ENCODE measurements at regions not wholly inside any gene's neighbourhood (a gene's known extent, or its start where the extent isn't known, plus 50 kb on each side); places are given as distances from the start of the nearest gene placed in this dataset.
"Not testable (repeated sequence)": the region's sequence is repeated elsewhere in the genome, so short reads cannot be mapped to it uniquely, and the experiment has no call there.

DNA sequence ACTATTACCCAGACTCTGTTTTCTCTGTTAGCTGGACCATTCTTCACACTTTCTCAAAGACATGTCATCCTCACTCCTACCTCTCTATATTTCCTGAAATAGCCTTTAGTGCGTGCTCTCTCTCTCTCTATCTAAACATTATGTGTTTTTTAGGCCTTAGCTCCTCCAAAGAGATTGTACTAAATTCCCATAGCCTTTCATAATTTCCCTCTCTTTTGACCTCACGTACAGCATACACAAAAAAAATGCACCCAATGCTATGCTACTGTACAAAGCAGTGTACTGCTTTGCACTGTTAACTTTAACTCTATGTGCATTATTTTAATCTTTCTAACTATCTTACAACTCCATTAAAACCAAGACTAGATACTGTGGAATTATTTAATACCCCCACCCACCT, 288.4 kb downstream of the DAD1 start:
- no peak for DNase-seq (ENCODE audit: low spot score)

DNA sequence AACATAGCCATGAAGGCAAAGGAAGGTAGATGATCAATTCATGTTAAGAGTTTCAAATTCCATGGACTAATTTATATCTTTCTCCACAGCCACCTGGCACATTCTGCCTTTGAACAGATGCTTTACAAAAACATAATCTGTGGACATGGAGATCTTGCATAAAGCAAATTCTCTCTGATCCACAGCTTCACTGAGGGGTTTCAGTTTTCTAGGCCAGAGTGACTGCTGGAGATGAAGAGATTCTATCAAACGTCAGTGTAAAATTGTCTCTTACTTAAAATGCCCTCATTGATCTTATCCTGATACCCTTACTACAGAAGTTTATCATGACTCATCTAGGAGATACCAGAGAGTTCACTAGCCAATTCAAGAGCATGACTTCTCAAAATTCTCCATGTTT, 291.6 kb downstream of the DAD1 start:
- no peak for DNase-seq (ENCODE audit: low spot score)

DNA sequence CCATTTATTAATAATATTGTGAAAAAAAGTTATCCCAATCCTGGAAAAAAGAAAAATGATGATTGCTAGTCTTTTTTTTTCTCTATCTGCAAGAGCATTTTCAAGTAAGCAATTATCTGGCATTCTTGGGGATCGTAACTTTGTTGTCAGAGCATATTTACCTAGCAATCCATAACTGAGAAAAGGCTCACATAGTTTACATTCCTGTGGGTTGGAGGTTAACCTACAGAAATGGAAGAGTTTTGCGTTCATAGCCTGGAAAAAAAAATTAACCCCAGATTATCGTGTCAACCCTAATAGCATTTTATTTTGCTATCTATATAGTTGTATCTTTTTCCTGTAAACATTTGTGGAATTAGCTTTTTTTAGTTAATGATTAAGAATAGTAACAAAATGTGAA, 292.3 kb downstream of the DAD1 start:
- peak; percentile 50 for DNase-seq (ENCODE audit: low spot score)

DNA sequence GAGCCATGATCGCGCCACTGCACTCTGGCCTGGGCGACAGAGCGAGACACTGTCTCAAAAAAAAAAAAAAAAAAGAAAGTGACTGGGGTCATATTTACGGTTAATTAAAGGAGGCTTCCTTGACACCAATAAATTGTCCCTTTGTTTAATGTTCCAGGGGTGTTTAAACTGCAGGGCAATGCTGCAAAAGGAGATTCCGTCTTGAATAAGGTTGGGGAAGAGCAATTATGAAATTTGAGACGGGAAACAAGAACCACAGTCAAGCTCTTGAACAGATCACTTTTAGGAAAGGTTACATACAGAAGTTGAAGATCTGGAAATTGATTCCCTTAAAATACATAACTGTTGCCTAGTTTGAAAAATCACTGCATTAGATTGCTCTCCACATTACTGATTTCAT, 292.9 kb downstream of the DAD1 start:
- DNase-seq (ENCODE audit: low spot score): no peak

DNA sequence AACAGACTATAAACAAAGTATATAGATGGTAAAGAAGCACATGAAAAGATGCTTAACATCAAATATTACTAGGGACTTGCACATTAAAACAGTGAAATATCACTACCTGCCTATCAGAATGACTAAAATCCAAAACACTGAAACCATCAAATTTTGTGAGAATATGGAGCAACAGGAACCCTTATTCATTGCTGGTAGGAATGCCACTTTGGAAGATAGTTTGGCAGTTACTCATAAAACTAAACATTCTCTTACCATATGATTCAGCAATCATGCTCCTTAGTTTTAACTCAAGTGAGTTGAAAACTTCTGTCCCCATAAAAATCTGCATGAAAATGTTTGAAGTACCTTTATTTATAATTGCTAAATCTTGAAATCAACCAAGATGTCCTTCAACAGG, 297.6 kb downstream of the DAD1 start:
- DNase-seq (ENCODE audit: low spot score): no peak

DNA sequence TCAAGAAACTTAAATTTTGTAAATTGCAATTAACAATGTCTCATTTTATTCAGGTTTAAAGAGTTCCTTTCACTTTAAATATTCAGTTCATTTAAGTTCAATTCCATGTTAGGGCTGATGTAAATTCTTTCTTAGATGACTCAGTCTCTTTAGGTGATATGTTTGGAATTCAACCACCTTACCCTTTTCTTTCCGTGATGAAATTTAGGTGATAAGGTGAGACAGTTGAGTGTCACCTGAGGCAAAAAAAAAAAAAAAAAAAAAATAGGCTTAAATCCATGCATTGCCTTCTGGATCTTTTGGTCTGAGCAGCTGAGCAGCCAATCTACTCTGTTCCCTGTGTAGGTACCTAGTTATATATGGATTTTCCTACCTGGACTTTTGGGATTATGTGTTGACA, 299.5 kb downstream of the DAD1 start:
- peak; percentile 32 for DNase-seq (ENCODE audit: low spot score)

DNA sequence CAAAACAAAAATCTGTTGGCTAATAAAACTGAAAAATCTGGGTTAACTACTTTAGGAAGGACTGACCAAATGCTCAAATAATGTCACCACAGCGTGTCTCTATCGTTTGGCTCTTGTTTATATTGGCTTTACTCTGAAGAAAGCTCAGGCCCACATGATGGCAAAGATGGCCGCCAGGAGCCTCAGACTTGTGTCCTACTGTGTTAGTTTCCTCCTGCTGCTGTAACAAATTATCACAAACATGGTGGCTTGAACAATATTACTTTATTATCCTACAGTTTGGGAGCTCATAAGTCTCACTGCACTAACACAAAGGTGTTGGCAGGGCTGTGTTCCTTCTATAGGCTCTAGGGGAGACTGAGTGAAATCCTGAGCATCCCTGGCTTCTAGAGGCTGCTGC, 303.0 kb downstream of the DAD1 start:
- no peak for DNase-seq (ENCODE audit: low spot score)

DNA sequence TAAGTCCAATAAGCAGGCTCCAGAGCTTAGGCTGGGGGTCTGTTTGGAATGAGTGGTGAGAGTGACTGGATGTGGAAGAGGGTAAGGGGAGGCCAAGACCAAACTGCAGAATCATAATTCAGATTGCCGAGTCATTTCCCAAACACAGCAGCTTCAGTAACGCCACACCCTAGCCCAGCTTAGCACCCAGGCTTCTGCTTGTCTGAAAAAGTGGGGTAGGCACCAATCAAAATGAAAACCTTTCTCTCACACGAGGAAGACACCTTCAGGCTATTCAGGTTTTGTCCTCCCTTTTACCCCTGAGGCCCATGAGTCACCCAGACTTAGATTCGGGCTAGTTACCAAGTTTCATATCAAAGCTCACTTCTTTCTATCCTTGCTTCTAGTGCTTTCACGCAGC, 306.1 kb downstream of the DAD1 start:
- DNase-seq (ENCODE audit: low spot score): no peak

DNA sequence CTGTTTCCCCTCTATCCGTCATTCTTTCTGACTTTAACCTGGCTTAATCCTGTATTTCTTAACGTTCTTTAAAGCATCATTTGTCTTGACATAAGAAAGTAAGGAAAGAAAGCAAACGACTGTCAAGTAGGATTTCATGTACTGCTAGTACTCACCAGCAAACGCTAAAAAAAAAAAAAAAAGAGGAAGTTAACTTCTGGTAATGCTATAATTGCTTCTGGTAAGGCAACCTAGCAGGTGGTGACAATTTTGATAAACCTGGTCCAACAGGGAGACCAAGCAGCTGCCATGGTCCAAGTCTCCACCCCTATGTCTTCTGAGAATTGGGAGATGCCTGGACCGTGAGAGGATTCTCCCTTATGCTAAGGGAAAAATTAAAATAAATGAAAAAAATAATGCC, 306.6 kb downstream of the DAD1 start:
- no peak for DNase-seq (ENCODE audit: low spot score)

DNA sequence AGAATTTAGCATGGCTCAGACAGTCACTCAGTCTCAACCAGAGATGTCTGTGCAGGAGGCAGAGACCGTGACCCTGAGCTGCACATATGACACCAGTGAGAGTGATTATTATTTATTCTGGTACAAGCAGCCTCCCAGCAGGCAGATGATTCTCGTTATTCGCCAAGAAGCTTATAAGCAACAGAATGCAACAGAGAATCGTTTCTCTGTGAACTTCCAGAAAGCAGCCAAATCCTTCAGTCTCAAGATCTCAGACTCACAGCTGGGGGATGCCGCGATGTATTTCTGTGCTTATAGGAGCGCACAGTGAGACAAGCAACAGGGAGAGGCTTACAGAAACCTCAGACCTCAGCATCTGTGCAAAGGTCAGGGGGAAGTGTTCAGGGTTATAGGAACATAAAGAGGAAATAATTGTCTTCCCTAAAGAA, 307.6 kb downstream of the DAD1 start:
- not testable (repeated sequence) for DNase-seq (ENCODE audit: low spot score)

DNA sequence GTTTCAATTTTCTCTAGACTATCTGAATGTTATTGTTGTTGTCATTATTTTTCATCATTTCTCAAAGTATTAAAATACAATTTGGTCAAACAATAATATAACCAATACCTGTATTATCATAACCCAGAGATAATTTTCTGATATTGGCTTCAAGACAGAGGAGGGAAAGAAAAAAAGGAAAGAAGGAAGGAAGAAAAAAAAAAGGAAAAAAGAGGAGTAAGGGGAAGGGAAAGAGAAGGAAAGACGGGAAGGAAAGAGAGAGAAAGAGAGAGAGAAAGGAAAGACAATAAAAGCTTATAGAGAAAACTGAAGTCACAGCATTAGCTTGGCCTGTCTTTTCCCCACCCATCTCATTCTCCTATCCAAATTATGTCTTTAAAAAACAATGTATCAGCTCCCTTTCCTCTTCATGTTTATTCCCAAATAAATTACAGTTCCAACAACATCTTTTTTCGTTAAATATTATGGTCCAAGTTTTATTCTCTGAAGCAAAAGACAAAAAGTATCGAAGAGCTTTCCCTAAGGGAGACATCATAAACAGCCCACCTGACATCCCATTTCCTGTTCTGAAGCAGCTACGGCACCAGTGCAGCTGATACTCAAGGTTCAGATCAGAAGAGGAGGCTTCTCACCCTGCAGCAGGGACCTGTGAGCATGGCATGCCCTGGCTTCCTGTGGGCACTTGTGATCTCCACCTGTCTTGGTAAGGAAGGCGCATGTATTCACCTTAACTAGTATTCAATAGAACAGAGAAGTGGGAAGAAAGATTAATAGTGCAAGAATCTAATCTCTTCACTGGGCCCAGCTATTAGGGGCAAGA, 308.3 kb downstream of the DAD1 start:
- no peak for DNase-seq (ENCODE audit: low spot score)

DNA sequence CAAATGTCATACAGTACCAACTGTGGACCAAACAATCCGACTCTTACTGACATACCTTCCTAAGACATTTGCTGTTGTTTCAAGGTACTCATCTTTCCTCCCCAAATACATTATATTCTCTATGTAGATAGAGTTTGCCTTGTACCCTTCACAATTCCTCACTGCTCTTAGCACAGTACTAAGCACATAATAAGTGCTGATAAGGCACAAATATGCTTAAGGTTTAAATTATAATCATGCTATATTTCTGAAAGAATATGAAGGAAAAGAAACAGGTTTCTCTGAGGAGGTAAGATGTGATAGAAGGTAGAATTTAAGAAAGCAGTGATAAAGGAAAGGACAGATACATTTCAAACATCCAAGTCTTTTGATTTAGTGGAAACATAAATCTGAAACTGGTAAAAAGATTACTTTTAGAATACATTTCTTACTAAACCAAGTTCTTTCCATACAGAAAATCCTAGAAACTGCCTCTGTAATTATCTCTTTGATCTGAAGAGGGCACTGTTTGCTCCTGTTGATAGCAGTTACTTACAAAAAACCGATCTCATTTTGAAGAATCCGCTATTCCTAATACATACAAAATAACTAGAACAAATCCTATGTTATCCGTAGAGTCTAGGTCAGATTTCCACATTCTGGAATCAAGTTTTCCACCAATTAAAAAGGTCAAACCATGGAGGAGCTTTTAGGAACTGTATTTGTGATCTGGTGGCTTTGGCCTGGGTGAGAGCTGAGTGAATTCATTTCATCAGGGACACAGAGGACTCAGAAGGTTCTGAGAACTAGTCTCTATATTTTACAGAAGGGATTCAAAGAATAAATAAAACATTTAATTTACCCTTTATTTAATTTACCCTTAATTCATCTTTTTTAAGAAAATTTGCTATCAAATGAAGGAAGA, 311.9 kb downstream of the DAD1 start:
- DNase-seq (ENCODE audit: low spot score): no peak

DNA sequence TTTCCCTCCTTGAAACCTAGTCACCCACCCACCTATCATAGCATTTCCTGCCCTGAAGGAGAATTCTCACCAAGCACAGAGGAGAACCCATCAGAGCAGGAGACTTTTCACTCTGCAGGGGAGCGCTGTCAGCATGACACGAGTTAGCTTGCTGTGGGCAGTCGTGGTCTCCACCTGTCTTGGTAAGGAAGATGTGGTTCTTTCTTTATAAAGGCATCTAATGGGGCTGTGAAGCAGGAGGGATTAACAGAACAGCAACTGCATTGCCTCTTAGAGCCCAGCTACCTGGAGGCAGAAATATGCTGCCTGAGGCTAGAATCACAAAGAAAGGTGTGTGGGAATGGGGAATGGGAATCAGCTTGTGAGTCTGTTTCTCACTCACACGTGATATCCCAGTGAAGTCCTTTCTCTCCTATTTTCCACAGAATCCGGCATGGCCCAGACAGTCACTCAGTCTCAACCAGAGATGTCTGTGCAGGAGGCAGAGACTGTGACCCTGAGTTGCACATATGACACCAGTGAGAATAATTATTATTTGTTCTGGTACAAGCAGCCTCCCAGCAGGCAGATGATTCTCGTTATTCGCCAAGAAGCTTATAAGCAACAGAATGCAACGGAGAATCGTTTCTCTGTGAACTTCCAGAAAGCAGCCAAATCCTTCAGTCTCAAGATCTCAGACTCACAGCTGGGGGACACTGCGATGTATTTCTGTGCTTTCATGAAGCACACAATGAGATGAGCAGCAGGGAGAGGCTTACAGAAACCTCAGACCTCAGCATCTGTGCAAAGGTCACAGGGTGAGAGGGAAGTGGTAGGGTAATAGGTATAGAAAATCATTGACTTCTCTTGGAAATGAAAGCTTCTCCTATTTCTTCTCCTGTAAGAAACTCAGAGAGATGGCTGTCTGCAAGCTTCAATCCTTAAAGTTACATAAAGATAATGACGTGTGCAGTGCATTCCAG, 316.9 kb downstream of the DAD1 start:
- no peak for DNase-seq (ENCODE audit: low spot score)

DNA sequence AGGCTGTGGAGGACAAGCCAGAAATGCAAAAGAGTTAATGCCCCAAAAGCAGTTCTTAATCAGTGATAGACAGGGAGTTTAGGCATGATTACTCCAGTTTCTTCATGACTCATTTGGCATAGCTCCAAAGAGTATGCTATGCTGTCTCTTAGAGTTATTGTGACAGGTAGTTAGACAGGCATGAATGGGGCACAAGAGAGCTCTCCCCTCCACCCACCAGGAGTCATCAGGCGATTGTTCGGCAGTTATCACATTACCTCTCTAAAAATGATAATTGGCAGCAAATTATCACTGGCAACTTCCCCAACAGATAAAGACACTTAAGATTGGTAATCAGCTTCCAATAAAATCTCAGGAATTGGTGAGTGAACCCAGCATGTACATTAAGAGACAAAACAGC, 320.1 kb downstream of the DAD1 start:
- DNase-seq (ENCODE audit: low spot score): peak; percentile 33

DNA sequence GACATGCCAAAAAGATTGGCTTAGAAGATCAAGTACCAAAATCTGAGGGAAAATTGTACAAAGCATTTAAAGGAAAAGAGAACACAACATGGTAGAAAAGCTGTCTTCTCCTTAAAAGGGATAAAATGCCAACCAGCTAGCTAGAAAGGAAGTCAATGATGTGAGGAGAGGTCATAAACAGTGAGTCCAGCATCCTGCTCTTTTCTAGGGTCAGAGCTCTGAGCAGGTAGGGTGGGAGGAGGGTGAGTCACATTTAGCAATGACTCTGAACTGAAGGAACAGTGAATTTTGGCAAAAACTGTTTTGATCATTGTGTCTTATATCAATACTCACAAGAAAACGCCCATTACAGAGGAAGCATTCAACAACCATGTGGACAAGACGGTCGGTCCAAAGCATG, 322.3 kb downstream of the DAD1 start:
- DNase-seq (ENCODE audit: low spot score): no peak

DNA sequence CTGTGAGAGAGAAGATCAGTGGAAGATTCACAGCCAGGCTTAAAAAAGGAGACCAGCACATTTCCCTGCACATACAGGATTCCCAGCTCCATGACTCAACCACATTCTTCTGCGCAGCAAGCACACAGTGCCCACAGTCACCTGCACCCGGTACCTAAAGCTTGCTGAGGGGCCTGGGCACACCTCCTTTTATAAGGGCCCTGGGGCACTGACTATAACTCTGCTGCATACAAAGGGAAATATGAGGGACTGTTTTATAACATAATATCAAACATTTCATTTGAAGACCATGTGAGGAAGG, 322.9 kb downstream of the DAD1 start:
- DNase-seq (ENCODE audit: low spot score): no peak

DNA sequence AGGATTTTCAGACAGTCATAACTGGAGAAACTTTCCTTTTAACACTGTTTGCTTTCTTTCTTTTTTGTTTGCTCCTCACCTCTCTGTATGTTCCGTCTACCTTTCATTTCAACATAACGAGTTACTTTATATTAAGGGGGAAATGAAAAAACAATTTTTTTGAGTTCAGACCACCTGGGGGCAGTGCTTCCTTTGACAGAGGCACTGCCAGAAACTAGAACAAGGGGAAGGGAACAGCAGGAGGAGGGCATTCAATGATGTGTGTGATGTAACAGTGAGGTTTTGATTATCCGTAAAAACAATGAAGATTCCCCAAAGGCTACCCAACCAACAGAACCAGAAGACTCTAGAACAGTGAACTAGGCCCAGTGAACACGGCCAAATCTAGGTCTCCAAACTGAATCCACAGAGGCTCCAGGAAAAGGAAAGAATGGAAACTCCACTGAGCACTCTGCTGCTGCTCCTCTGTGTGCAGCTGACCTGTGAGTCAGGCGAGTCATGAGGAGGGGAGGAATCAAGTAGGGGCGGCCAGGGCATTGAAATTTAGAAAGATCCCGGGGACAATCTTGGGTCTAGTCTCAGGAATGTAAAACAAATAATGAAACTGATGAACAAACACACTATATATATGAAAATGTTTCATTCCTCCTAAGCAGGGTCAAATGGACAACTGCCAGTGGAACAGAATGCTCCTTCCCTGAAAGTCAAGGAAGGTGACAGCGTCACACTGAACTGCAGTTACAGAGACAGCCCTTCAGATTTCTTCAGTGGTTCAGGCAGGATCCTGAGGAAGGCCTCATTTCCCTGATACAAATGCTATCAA, 323.5 kb downstream of the DAD1 start:
- peak; percentile 6 for DNase-seq (ENCODE audit: low spot score)

DNA sequence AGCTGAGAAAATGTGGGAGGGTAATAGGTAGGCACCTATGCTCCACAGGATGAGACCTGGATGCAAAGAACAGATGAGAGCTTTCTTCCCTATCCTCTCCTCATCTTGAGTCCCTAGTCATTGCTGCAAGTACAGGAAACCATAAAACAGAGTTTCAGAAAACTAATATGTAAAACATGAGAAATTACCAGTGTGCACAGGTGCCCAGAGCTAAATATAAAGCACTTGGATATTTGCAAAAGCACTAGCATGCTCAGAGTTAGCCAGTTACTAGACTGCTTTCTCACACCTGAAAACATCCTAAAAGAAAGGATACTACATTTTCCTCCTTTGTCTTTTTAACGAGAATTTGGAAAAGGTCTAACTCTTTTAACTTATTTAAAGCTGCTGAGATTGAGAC, 324.3 kb downstream of the DAD1 start:
- no peak for DNase-seq (ENCODE audit: low spot score)

DNA sequence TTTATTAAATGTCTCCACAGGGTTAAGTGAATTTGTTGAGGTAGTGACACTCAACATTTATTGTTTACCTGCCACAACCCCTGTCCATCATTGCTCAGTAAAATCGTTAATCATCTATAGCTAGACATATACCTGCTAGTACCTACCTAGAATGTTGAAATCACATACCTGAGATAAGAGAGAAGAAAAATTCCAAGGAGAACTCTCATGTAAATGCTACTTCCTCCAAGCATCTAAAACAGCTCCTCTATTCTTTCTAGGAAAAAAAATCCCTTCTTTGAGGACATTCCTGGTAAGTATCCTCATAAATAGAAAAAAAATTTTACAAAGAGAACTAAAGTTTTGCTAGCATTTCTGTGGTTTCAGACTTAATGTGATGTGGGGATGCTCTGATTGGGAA, 325.1 kb downstream of the DAD1 start:
- DNase-seq (ENCODE audit: low spot score): no peak

DNA sequence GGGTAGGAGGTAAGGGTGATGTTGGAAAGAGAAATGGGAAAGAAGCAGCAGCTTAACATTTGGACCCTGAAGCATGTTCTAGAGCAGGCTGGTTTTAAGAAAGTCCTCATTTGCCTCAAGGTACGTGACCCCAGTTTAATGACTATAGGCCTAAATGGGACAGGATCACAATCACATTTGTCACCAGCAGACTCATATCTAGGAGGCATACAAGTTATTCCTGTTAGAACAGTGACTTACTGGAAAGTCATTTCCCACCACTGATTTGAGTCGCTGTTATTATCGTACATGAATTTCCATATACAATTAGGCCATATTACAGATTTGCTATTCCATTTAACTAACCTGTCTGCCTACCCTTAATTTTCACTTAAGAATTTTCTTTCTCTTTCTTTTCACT, 326.1 kb downstream of the DAD1 start:
- no peak for DNase-seq (ENCODE audit: low spot score)

All from SW480 (cell line).